ENCODE measurements at regions not wholly inside any gene's neighbourhood (a gene's known extent, or its start where the extent isn't known, plus 50 kb on each side); places are given as distances from the start of the nearest gene placed in this dataset.
A peak's percentile ranks its signal among the peaks of the same experiment; 100 is the strongest.

DNA sequence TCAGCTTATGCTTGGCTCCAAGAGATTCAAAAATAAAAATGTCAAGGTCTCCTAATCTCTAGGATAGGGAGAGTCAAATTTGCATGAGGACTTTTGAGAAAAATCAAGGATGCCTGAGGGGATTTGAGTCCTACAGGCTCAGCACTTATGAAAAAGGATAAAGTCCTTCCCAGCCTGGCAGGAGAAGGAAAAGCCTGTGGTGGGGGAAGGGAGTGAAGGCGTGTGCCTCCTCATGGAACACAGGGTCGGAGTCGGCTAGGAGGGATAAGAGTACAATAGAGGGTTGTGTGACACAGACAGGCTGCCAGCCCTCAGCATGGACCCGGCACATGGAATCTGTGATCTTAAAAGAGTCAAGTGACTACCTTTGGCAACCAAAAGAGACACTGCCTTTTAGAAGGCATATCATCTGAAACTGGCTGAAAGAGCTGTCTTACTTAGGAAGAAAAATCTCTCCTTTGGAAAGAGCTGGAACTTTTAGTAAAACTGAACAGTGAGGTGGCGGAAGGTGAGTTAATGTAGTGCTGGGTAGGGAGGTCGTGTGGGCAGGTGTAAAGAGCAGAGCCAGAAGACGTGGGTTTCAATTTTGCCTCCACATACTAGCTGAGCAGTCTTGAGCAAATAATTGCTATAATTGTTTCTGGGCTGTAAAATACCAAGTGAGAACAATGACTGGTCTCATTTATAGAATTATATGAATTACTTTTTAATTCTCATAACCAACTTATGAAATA is 58.8 kb upstream of the RDX start:
- TF ChIP-seq POLR2A (IDR thresholded peaks at IDR 0.05): peak in 1 of 2 donors; percentile 83
- TF ChIP-seq, protein P1, sequence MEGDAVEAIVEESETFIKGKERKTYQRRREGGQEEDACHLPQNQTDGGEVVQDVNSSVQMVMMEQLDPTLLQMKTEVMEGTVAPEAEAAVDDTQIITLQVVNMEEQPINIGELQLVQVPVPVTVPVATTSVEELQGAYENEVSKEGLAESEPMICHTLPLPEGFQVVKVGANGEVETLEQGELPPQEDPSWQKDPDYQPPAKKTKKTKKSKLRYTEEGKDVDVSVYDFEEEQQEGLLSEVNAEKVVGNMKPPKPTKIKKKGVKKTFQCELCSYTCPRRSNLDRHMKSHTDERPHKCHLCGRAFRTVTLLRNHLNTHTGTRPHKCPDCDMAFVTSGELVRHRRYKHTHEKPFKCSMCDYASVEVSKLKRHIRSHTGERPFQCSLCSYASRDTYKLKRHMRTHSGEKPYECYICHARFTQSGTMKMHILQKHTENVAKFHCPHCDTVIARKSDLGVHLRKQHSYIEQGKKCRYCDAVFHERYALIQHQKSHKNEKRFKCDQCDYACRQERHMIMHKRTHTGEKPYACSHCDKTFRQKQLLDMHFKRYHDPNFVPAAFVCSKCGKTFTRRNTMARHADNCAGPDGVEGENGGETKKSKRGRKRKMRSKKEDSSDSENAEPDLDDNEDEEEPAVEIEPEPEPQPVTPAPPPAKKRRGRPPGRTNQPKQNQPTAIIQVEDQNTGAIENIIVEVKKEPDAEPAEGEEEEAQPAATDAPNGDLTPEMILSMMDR (IDR thresholded peaks at IDR 0.05): no peak

Measured in adrenal gland (tissue), 5 donors.